Lung (tissue), 11 donors: ENCODE measurements at regions not wholly inside any gene's neighbourhood (a gene's known extent, or its start where the extent isn't known, plus 50 kb on each side); places are given as distances from the start of the nearest gene placed in this dataset.

ENCODE experiments used
- ATAC-seq: fragments of 200-7000 bp; cut with Tn5 transposase; one replicate; pipeline ENCODE4 v1.9.1; 2020; ENCODE audit warnings: moderate number of reproducible peaks; ENCODE audit not compliant: insufficient read depth, low FRiP score
- DNase-seq, 3 donors: peaks; one replicate each; pipeline ENCODE4 v3.0.0-alpha.2; 2013 to 2017
- H3K27ac ChIP-seq, 2 donors: one replicate each; pipeline ENCODE4 v1.5.1; 2013; ENCODE audit warnings: mild to moderate bottlenecking in 2 of 2, moderate library complexity in 2 of 2, control low read depth in 1 of 2, inconsistent platforms in 1 of 2, low read depth in 1 of 2, low read length in 1 of 2
- H3K27me3 ChIP-seq, 3 donors: one replicate each; pipeline ENCODE4 v1.5.1; 2013; ENCODE audit warnings: low read length in 2 of 3; ENCODE audit not compliant: control insufficient read depth in 3 of 3, insufficient read depth in 3 of 3
- H3K36me3 ChIP-seq, 4 donors: one replicate each; pipeline ENCODE4 v1.5.1; 2013; ENCODE audit warnings: low read length in 4 of 4, mild to moderate bottlenecking in 1 of 4, moderate library complexity in 1 of 4; ENCODE audit not compliant: control insufficient read depth in 4 of 4, insufficient read depth in 4 of 4
- H3K4me1 ChIP-seq, 5 donors: one replicate each; pipeline ENCODE4 v1.5.1; 2013; ENCODE audit warnings: low read length in 5 of 5, mild to moderate bottlenecking in 2 of 5, moderate library complexity in 1 of 5; ENCODE audit not compliant: control insufficient read depth in 5 of 5, insufficient read depth in 5 of 5
- H3K4me3 ChIP-seq: one replicate; pipeline ENCODE4 v1.5.1; 2013; ENCODE audit warnings: mild to moderate bottlenecking, control low read depth, moderate library complexity
- H3K9ac ChIP-seq, 2 donors: one replicate each; pipeline ENCODE4 v1.5.1; 2013; ENCODE audit warnings: low read length in 2 of 2, control low read depth in 1 of 2; ENCODE audit not compliant: insufficient read depth in 1 of 2
- H3K9me3 ChIP-seq, 4 donors: one replicate each; pipeline ENCODE4 v1.5.1; 2013; ENCODE audit warnings: low read length in 3 of 4, mild to moderate bottlenecking in 1 of 4, moderate library complexity in 1 of 4; ENCODE audit not compliant: control insufficient read depth in 4 of 4, insufficient read depth in 3 of 4
- CTCF ChIP-seq: IDR thresholded peaks from 2 replicates; pipeline ENCODE4 v1.5.1; 2012; ENCODE audit warnings: mild to moderate bottlenecking; ENCODE audit errors: control extremely low read depth, extremely low read depth
- WGBS, 2 donors: extraction: QIAGEN DNeasy Blood & Tissue Kit; methylation state at CpG; one replicate each; pipeline ENCODE4 v1.1.7; 2013; 5-methylcytosine and 5-hydroxymethylcytosine counted together
- donor health status: control.
- donor health status: control.
- donor health status: Bipolar disorder and iron deficiency.
- donor health status: healthy.
- donor health status: DM: yes; HTN: yes; CAD: no.

- H3K36me3 ChIP-seq, result no peaks in the 10 kb centered on the region
- ATAC-seq (no peak), DNase-seq (no peak)
- no peaks in the 10 kb centered on the region for H3K9me3 ChIP-seq
- H3K4me1 ChIP-seq, result peaks cover 0 to 5% (median 4%) of the 10 kb centered on the region in 5 donors
- H3K4me3 ChIP-seq, result no peak overlapping the region
- WGBS, 2 donors, result 47 to 71% methylated on average over 2 of the region's 2 CpGs
- no peaks in the 10 kb centered on the region for H3K27me3 ChIP-seq
- H3K27ac ChIP-seq, result no peak overlapping the region
- no peak for TF ChIP-seq CTCF
- no peak overlapping the region for H3K9ac ChIP-seq
These were observed 258.5 kb downstream of the ARL4A start for GRCh38 chr7:12945901-12946300.

- Histone ChIP-seq H3K4me1 (peaks cover 0 to 5% (median 1%) of the 10 kb centered on the region in 5 donors), H3K9ac (no peak overlapping the region), H3K27ac (no peak overlapping the region), H3K36me3 (no peaks in the 10 kb centered on the region), H3K9me3 (no peaks in the 10 kb centered on the region), H3K27me3 (no peaks in the 10 kb centered on the region), H3K4me3 (no peak overlapping the region)
- ATAC-seq, result no peak
- 82 to 86% methylated on average over 5 of the region's 5 CpGs for WGBS, 2 donors
- no peak for TF ChIP-seq CTCF
- DNase-seq, result no peak
These were observed 260.0 kb downstream of the ARL4A start for GRCh38 chr7:12947465-12947864.

- ATAC-seq, result no peak
- Histone ChIP-seq H3K36me3 (no peaks in the 10 kb centered on the region), H3K4me3 (no peak overlapping the region), H3K9ac (no peak overlapping the region), H3K27ac (no peak overlapping the region), H3K27me3 (no peaks in the 10 kb centered on the region), H3K9me3 (no peaks in the 10 kb centered on the region), H3K4me1 (no peaks in the 10 kb centered on the region)
- WGBS, 2 donors, result 71 to 77% methylated on average over 4 of the region's 4 CpGs
- no peak for TF ChIP-seq CTCF
- DNase-seq, result no peak
These were observed 261.9 kb downstream of the ARL4A start for GRCh38 chr7:12949060-12949931.
